ENCODE measurements at regions not wholly inside any gene's neighbourhood (a gene's known extent, or its start where the extent isn't known, plus 50 kb on each side); places are given as distances from the start of the nearest gene placed in this dataset.

DNA sequence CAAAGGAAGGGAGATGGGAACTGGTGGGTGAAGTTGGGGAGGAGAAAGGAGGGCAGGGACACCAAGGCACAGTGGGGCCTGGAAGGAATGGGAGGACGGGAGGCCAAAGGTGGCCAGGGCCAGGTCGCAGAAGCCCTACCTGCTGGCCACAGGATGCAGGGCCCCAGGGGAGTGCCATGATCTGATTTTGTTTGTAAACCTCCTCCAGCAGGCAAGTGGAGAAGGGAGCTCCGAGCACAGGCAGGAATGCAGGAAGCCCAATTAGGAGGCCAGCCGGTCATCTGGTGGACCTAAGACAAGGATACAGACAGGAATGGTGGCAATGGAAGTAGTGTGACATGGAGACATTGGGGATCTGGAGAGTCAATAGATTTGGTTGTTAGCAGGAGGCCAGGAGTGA is 107.0 kb upstream of the ZMIZ1 start:
- TF ChIP-seq, protein P1, sequence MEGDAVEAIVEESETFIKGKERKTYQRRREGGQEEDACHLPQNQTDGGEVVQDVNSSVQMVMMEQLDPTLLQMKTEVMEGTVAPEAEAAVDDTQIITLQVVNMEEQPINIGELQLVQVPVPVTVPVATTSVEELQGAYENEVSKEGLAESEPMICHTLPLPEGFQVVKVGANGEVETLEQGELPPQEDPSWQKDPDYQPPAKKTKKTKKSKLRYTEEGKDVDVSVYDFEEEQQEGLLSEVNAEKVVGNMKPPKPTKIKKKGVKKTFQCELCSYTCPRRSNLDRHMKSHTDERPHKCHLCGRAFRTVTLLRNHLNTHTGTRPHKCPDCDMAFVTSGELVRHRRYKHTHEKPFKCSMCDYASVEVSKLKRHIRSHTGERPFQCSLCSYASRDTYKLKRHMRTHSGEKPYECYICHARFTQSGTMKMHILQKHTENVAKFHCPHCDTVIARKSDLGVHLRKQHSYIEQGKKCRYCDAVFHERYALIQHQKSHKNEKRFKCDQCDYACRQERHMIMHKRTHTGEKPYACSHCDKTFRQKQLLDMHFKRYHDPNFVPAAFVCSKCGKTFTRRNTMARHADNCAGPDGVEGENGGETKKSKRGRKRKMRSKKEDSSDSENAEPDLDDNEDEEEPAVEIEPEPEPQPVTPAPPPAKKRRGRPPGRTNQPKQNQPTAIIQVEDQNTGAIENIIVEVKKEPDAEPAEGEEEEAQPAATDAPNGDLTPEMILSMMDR (conservative IDR thresholded peaks at IDR 0.05 in 1 of 2, IDR thresholded peaks at IDR 0.05 in 1 of 2; ENCODE audit: low read depth in 1 of 2, low read length in 2 of 2) = no peak
- no peak for TF ChIP-seq EZH2 (IDR thresholded peaks at IDR 0.05; ENCODE audit: low read length, missing control alignments)
